ENCODE measurements at regions not wholly inside any gene's neighbourhood (a gene's known extent, or its start where the extent isn't known, plus 50 kb on each side); places are given as distances from the start of the nearest gene placed in this dataset.

DNA sequence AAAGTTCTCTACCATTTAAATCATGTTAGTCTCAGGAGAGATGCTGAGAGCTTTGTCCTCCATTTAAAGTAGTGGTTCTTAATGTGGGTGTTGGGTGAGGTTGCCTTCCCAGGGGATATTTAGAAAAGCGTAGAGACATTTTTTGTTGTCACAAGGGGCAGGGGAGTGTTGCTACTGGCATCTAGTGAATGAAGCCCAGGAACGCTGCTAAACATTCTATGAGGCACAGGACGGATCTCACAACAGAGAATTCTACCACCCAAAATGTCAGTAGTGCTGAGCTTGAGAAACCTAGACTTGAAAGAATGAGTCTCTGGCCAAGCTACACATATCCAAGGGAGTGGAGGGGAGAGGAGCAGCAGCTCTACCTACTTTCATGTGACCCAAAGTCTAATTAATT is 60.7 kb upstream of the CTNNB1 start:
- Mint-ChIP-seq H3K27ac (no peak overlapping the region), H3K36me3 (no peaks in the 10 kb centered on the region), H3K4me1 (peaks cover 7% of the 10 kb centered on the region), H3K9me3 (no peaks in the 10 kb centered on the region), H3K27me3 (ENCODE audit: low read depth) (no peaks in the 10 kb centered on the region), H3K4me3 (no peak overlapping the region)
- TF ChIP-seq CTCF (IDR thresholded peaks at IDR 0.05; ENCODE audit: unreplicated experiment): no peak
- DNase-seq (ENCODE audit: low spot score in 2 of 2, unreplicated experiment in 2 of 2): no peak

GRCh38 chr3:41140242-41140641 is 59.1 kb upstream of the CTNNB1 start:
- H3K4me3 Mint-ChIP-seq: no peak overlapping the region
- no peaks in the 10 kb centered on the region for H3K27me3 Mint-ChIP-seq (ENCODE audit: low read depth)
- no peak for TF ChIP-seq CTCF (IDR thresholded peaks at IDR 0.05; ENCODE audit: unreplicated experiment)
- H3K27ac Mint-ChIP-seq: no peak overlapping the region
- H3K9me3 Mint-ChIP-seq: no peaks in the 10 kb centered on the region
- DNase-seq (ENCODE audit: low spot score in 2 of 2, unreplicated experiment in 2 of 2): no peak
- peaks cover 11% of the 10 kb centered on the region for H3K4me1 Mint-ChIP-seq
- H3K36me3 Mint-ChIP-seq: no peaks in the 10 kb centered on the region

GRCh38 chr3:41141433-41142167 is 57.7 kb upstream of the CTNNB1 start:
- Mint-ChIP-seq H3K9me3 (peaks cover 10% of the 10 kb centered on the region), H3K27ac (peak overlapping the region; percentile 4), H3K4me1 (peaks cover 11% of the 10 kb centered on the region), H3K36me3 (peaks cover 6% of the 10 kb centered on the region), H3K27me3 (ENCODE audit: low read depth) (no peaks in the 10 kb centered on the region), H3K4me3 (no peak overlapping the region)
- TF ChIP-seq CTCF (IDR thresholded peaks at IDR 0.05; ENCODE audit: unreplicated experiment): no peak
- DNase-seq (ENCODE audit: low spot score in 2 of 2, unreplicated experiment in 2 of 2): no peak

DNA sequence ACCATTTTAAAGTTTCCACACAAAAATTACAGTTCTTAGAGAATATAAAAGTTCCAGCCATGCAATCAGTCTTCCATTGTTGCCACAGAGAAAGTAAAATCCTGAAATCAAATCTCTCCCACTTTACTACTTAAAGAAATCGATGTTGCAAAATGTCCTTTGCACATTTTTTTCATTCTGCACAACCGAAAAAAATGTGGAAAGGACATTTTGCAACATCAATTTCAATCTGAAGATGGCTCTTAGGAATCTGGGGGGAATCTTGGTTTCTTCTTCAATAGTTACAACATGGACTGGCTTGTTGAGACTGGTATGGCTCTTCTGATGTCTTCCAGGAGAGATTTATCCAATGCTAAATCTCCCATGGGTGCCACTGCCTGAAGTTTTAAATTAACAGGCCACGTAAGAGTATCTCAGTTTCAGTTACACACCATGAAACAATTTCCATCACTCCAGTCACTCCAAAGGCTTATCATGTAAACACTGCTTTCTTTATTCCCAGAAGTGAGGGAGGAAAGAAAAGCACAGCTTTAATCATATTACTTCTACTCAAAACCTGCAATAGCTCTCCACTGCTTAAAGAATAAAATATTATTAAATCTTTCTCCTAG is 55.8 kb upstream of the CTNNB1 start:
- peaks cover 21% of the 10 kb centered on the region for H3K9me3 Mint-ChIP-seq
- H3K27me3 Mint-ChIP-seq (ENCODE audit: low read depth): no peaks in the 10 kb centered on the region
- H3K27ac Mint-ChIP-seq: no peak overlapping the region
- DNase-seq (ENCODE audit: low spot score in 2 of 2, unreplicated experiment in 2 of 2): no peak
- peaks cover 9% of the 10 kb centered on the region for H3K36me3 Mint-ChIP-seq
- no peak for TF ChIP-seq CTCF (IDR thresholded peaks at IDR 0.05; ENCODE audit: unreplicated experiment)
- peaks cover 14% of the 10 kb centered on the region for H3K4me1 Mint-ChIP-seq
- H3K4me3 Mint-ChIP-seq: no peak overlapping the region

- Mint-ChIP-seq H3K9me3 (peaks cover 21% of the 10 kb centered on the region), H3K4me1 (peaks cover 23% of the 10 kb centered on the region), H3K27ac (no peak overlapping the region), H3K27me3 (ENCODE audit: low read depth) (no peaks in the 10 kb centered on the region), H3K4me3 (no peak overlapping the region), H3K36me3 (peaks cover 9% of the 10 kb centered on the region)
- no peak for TF ChIP-seq CTCF (IDR thresholded peaks at IDR 0.05; ENCODE audit: unreplicated experiment)
- DNase-seq (ENCODE audit: low spot score in 2 of 2, unreplicated experiment in 2 of 2): no peak
Observed at GRCh38 chr3:41144631-41145030, 54.7 kb upstream of the CTNNB1 start.
